ENCODE measurements at regions not wholly inside any gene's neighbourhood (a gene's known extent, or its start where the extent isn't known, plus 50 kb on each side); places are given as distances from the start of the nearest gene placed in this dataset.

GRCh38 chr15:66899555-66900350 is 165.6 kb upstream of the SMAD3 start:
- Histone ChIP-seq H3K79me2 (replicated peaks; ENCODE audit: insufficient read depth) (no peaks in the 10 kb centered on the region), H3K36me3 (ENCODE audit: insufficient read depth) (no peaks in the 10 kb centered on the region), H3K4me1 (ENCODE audit: insufficient read depth) (no peaks in the 10 kb centered on the region), H2AFZ (no peak overlapping the region), H3K27ac (ENCODE audit: low read depth) (no peak overlapping the region), H4K20me1 (replicated peaks; ENCODE audit: insufficient read depth) (no peaks in the 10 kb centered on the region), H3K27me3 (ENCODE audit: insufficient read depth) (no peaks in the 10 kb centered on the region), H3K4me3 (no peak overlapping the region), H3K4me2 (no peak overlapping the region), H3F3A (replicated peaks; ENCODE audit: low read depth) (no peaks in the 10 kb centered on the region), H3K9me2 (ENCODE audit: insufficient read depth) (peaks cover 3% of the 10 kb centered on the region)
- Mint-ChIP-seq H3K4me3 (no peak overlapping the region), H3K27ac (no peak overlapping the region), H3K4me1 (peaks cover 8% of the 10 kb centered on the region; the same call in 2 of the 3 replicates), H3K9me3 (peaks cover 2% of the 10 kb centered on the region; the same call in 1 of the 3 replicates), H3K36me3 (ENCODE audit: low read depth) (no peaks in the 10 kb centered on the region; the same call in 2 of the 3 replicates), H3K27me3 (ENCODE audit: insufficient read depth, low read depth, poor library complexity) (peaks cover 5% of the 10 kb centered on the region)
- no peak for DNase-seq (ENCODE audit: low spot score)
- no peak for ATAC-seq
- TF ChIP-seq JUNB (IDR thresholded peaks at IDR 0.05; ENCODE audit: unreplicated experiment), result no peak
- no peak for TF ChIP-seq EZH2phosphoT487 (IDR thresholded peaks at IDR 0.05; ENCODE audit: unreplicated experiment)
- TF ChIP-seq EZH2 (IDR thresholded peaks at IDR 0.05; ENCODE audit: low read depth, unreplicated experiment), result no peak
- TF ChIP-seq, protein P1, sequence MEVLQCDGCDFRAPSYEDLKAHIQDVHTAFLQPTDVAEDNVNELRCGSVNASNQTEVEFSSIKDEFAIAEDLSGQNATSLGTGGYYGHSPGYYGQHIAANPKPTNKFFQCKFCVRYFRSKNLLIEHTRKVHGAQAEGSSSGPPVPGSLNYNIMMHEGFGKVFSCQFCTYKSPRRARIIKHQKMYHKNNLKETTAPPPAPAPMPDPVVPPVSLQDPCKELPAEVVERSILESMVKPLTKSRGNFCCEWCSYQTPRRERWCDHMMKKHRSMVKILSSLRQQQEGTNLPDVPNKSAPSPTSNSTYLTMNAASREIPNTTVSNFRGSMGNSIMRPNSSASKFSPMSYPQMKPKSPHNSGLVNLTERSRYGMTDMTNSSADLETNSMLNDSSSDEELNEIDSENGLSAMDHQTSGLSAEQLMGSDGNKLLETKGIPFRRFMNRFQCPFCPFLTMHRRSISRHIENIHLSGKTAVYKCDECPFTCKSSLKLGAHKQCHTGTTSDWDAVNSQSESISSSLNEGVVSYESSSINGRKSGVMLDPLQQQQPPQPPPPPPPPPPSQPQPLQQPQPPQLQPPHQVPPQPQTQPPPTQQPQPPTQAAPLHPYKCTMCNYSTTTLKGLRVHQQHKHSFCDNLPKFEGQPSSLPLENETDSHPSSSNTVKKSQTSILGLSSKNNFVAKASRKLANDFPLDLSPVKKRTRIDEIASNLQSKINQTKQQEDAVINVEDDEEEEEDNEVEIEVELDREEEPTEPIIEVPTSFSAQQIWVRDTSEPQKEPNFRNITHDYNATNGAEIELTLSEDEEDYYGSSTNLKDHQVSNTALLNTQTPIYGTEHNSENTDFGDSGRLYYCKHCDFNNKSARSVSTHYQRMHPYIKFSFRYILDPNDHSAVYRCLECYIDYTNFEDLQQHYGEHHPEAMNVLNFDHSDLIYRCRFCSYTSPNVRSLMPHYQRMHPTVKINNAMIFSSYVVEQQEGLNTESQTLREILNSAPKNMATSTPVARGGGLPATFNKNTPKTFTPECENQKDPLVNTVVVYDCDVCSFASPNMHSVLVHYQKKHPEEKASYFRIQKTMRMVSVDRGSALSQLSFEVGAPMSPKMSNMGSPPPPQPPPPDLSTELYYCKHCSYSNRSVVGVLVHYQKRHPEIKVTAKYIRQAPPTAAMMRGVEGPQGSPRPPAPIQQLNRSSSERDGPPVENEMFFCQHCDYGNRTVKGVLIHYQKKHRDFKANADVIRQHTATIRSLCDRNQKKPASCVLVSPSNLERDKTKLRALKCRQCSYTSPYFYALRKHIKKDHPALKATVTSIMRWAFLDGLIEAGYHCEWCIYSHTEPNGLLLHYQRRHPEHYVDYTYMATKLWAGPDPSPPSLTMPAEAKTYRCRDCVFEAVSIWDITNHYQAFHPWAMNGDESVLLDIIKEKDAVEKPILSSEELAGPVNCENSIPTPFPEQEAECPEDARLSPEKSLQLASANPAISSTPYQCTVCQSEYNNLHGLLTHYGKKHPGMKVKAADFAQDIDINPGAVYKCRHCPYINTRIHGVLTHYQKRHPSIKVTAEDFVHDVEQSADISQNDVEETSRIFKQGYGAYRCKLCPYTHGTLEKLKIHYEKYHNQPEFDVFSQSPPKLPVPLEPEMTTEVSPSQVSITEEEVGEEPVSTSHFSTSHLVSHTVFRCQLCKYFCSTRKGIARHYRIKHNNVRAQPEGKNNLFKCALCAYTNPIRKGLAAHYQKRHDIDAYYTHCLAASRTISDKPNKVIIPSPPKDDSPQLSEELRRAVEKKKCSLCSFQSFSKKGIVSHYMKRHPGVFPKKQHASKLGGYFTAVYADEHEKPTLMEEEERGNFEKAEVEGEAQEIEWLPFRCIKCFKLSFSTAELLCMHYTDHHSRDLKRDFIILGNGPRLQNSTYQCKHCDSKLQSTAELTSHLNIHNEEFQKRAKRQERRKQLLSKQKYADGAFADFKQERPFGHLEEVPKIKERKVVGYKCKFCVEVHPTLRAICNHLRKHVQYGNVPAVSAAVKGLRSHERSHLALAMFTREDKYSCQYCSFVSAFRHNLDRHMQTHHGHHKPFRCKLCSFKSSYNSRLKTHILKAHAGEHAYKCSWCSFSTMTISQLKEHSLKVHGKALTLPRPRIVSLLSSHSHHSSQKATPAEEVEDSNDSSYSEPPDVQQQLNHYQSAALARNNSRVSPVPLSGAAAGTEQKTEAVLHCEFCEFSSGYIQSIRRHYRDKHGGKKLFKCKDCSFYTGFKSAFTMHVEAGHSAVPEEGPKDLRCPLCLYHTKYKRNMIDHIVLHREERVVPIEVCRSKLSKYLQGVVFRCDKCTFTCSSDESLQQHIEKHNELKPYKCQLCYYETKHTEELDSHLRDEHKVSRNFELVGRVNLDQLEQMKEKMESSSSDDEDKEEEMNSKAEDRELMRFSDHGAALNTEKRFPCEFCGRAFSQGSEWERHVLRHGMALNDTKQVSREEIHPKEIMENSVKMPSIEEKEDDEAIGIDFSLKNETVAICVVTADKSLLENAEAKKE (CRISPR knock-in tag; IDR thresholded peaks at IDR 0.05), result no peak
- TF ChIP-seq STAT1 (IDR thresholded peaks at IDR 0.05; ENCODE audit: unreplicated experiment), result no peak
- TF ChIP-seq POLR2AphosphoS5 (IDR thresholded peaks at IDR 0.05; ENCODE audit: low read depth), result no peak
- TF ChIP-seq CTCF (conservative IDR thresholded peaks at IDR 0.05; ENCODE audit: low read depth in 2 of 2), result no peak; a peak in 1 of 4 replicates
- no peak for TF ChIP-seq REST (IDR thresholded peaks at IDR 0.05; ENCODE audit: unreplicated experiment)

Data from GM23338 (cell line).